Glutamatergic neuron (in vitro differentiated cells): ENCODE measurements at regions not wholly inside any gene's neighbourhood (a gene's known extent, or its start where the extent isn't known, plus 50 kb on each side); places are given as distances from the start of the nearest gene placed in this dataset.
"Not testable (repeated sequence)": the region's sequence is repeated elsewhere in the genome, so short reads cannot be mapped to it uniquely, and the experiment has no call there.

Experiments used
- DNase-seq: peaks from one replicate; pipeline ENCODE4 v3.0.0; 2022
- H3K27ac Mint-ChIP-seq: one replicate; pipeline ENCODE4 v1.8.0; 2020; ENCODE audit warnings: mild to moderate bottlenecking, mixed read lengths, inconsistent platforms; ENCODE audit not compliant: unreplicated experiment
- H3K27me3 Mint-ChIP-seq: one replicate; pipeline ENCODE4 v1.8.0; 2020; ENCODE audit warnings: mild to moderate bottlenecking, moderate library complexity, mixed read lengths, inconsistent platforms; ENCODE audit not compliant: unreplicated experiment
- H3K36me3 Mint-ChIP-seq: one replicate; pipeline ENCODE4 v1.8.0; 2020; ENCODE audit warnings: mild to moderate bottlenecking, mixed read lengths, inconsistent platforms; ENCODE audit not compliant: unreplicated experiment
- H3K4me1 Mint-ChIP-seq: one replicate; pipeline ENCODE4 v1.8.0; 2020; ENCODE audit warnings: mild to moderate bottlenecking, low read depth, mixed read lengths, inconsistent platforms; ENCODE audit not compliant: unreplicated experiment
- H3K4me3 Mint-ChIP-seq: one replicate; pipeline ENCODE4 v1.8.0; 2020; ENCODE audit warnings: mild to moderate bottlenecking, mixed read lengths, inconsistent platforms; ENCODE audit not compliant: unreplicated experiment
- H3K9me3 Mint-ChIP-seq: one replicate; pipeline ENCODE4 v1.8.0; 2020; ENCODE audit warnings: mild to moderate bottlenecking, moderate library complexity, mixed read lengths, inconsistent platforms; ENCODE audit not compliant: unreplicated experiment
- TF ChIP-seq, protein P1 (sequence below): fragments of 200-600 bp; sonication (generic); IDR thresholded peaks from one replicate; pipeline ENCODE4 v1.5.0; 2021; ENCODE audit not compliant: partially characterized antibody, unreplicated experiment

GRCh38 chr3:177905173-177906125 is 630.8 kb upstream of the KCNMB2 start:
- H3K36me3 Mint-ChIP-seq, result peaks cover under 1% of the 10 kb centered on the region
- no peak for DNase-seq
- peaks cover 12% of the 10 kb centered on the region for H3K4me1 Mint-ChIP-seq
- peak overlapping the region; percentile 18 for H3K4me3 Mint-ChIP-seq
- H3K9me3 Mint-ChIP-seq, result peaks cover 2% of the 10 kb centered on the region
- H3K27me3 Mint-ChIP-seq, result no peaks in the 10 kb centered on the region
- H3K27ac Mint-ChIP-seq, result peak overlapping the region; percentile 83
- TF ChIP-seq, protein P1, sequence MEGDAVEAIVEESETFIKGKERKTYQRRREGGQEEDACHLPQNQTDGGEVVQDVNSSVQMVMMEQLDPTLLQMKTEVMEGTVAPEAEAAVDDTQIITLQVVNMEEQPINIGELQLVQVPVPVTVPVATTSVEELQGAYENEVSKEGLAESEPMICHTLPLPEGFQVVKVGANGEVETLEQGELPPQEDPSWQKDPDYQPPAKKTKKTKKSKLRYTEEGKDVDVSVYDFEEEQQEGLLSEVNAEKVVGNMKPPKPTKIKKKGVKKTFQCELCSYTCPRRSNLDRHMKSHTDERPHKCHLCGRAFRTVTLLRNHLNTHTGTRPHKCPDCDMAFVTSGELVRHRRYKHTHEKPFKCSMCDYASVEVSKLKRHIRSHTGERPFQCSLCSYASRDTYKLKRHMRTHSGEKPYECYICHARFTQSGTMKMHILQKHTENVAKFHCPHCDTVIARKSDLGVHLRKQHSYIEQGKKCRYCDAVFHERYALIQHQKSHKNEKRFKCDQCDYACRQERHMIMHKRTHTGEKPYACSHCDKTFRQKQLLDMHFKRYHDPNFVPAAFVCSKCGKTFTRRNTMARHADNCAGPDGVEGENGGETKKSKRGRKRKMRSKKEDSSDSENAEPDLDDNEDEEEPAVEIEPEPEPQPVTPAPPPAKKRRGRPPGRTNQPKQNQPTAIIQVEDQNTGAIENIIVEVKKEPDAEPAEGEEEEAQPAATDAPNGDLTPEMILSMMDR, result no peak

DNA sequence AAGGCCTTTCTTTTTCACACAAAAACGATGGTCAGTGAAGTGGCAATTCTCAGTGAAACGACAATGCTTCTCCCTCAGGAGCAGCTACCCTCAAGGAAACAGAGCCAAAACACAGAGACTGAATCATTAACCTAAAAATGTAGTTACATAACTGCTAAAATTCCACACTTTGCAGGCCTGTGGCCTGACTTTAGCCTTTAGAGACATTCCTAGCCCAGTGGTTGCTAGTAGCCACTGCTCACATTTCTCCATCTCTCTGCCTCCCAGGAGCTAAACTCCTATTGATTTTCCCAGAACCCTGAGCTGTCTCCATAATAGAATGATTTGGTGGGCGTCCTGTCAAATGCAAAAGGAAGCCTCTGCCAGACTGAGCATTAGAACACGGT is 630.1 kb upstream of the KCNMB2 start:
- Mint-ChIP-seq H3K27me3 (no peaks in the 10 kb centered on the region), H3K36me3 (no peaks in the 10 kb centered on the region), H3K4me1 (peaks cover 12% of the 10 kb centered on the region), H3K27ac (peak overlapping the region; percentile 53), H3K4me3 (no peak overlapping the region), H3K9me3 (peaks cover 4% of the 10 kb centered on the region)
- TF ChIP-seq, protein P1, result no peak
- DNase-seq, result no peak

- Mint-ChIP-seq H3K9me3 (peaks cover 4% of the 10 kb centered on the region), H3K36me3 (no peaks in the 10 kb centered on the region), H3K27me3 (no peaks in the 10 kb centered on the region), H3K27ac (peak overlapping the region; percentile 69), H3K4me3 (no peak overlapping the region), H3K4me1 (peaks cover 12% of the 10 kb centered on the region)
- TF ChIP-seq, protein P1, result no peak
- no peak for DNase-seq
Observed at GRCh38 chr3:177906578-177907229, 629.5 kb upstream of the KCNMB2 start.

DNA sequence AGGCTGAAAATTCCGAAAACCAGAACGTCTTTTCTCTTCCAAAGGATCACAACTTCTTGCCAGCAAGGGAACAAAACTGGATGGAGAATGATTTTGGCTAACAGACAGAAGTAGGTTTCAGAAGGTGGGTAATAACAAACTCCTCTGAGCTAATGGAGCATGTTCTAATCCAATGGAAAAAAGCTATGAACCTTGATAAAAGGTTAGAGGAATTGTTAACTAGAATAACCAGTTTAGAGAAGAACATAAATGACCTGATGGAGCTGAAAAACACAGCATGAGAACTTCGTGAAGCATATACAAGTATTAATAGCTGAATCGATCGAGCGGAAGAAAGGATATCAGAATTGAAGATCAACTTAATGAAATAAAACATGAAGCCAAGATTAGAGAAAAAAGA is 626.7 kb upstream of the KCNMB2 start:
- H3K27me3 Mint-ChIP-seq, DNase-seq, H3K4me3 Mint-ChIP-seq, H3K27ac Mint-ChIP-seq, H3K36me3 Mint-ChIP-seq, H3K9me3 Mint-ChIP-seq: not testable (repeated sequence)
- peaks cover 12% of the 10 kb centered on the region for H3K4me1 Mint-ChIP-seq

DNA sequence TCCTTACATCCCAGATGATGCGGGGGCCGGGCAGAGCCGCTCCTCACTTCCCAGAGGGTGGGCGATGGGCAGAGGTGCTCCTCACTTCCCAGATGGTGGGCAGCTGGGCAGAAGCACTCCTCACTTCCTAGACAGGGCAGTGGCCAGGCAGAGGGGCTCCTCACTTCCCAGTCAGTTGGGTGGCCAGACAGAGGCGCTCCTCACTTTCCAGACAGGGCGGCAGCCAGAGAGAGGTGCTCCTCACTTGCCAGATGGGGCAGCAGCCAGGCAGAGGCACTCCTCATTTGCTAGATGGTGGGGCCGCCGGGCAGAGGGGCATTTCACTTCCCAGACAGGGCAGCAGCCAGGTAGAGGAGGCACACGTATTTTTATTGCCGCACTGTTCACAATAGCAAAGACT is 622.0 kb upstream of the KCNMB2 start:
- DNase-seq, result no peak
- Mint-ChIP-seq H3K4me3 (no peak overlapping the region), H3K36me3 (peaks cover 6% of the 10 kb centered on the region), H3K27ac (no peak overlapping the region), H3K4me1 (no peaks in the 10 kb centered on the region), H3K9me3 (peaks cover 7% of the 10 kb centered on the region), H3K27me3 (no peaks in the 10 kb centered on the region)
- TF ChIP-seq, protein P1, result no peak
